ENCODE measurements at regions not wholly inside any gene's neighbourhood (a gene's known extent, or its start where the extent isn't known, plus 50 kb on each side); places are given as distances from the start of the nearest gene placed in this dataset.
"Not testable (repeated sequence)": the region's sequence is repeated elsewhere in the genome, so short reads cannot be mapped to it uniquely, and the experiment has no call there.

GRCh38 chr5:3163626-3164025 lies 412.1 kb upstream of the IRX2 start:
- no peak overlapping the region for H3K27ac Mint-ChIP-seq
- ATAC-seq, result no peak
- peaks cover 21 to 41% of the 10 kb centered on the region in 2 donors for H3K9me3 Mint-ChIP-seq
- DNase-seq, result no peak
- H3K27me3 Mint-ChIP-seq, result peaks cover 15% of the 10 kb centered on the region
- no peak overlapping the region for H3K4me3 Mint-ChIP-seq
- H3K4me1 Mint-ChIP-seq, result no peaks in the 10 kb centered on the region

- Mint-ChIP-seq H3K9me3 (peaks cover 8 to 23% of the 10 kb centered on the region in 2 donors), H3K4me1 (no peaks in the 10 kb centered on the region), H3K4me3 (no peak overlapping the region), H3K27ac (no peak overlapping the region), H3K27me3 (peaks cover 15% of the 10 kb centered on the region)
- no peak for DNase-seq
- no peak for ATAC-seq
These were observed 410.2 kb upstream of the IRX2 start for GRCh38 chr5:3161672-3162071.

- ATAC-seq (no peak), DNase-seq (no peak)
- Mint-ChIP-seq H3K4me3 (no peak overlapping the region), H3K9me3 (peaks cover 3 to 17% of the 10 kb centered on the region in 2 donors), H3K27me3 (peaks cover 22% of the 10 kb centered on the region), H3K27ac (no peak overlapping the region), H3K4me1 (no peaks in the 10 kb centered on the region)
These were observed 405.7 kb upstream of the IRX2 start for GRCh38 chr5:3157214-3157613.

- Mint-ChIP-seq H3K27me3 (peaks cover 28% of the 10 kb centered on the region), H3K9me3 (peaks cover 0 to 28% of the 10 kb centered on the region in 2 donors), H3K4me3 (no peak overlapping the region), H3K4me1 (no peaks in the 10 kb centered on the region), H3K27ac (no peak overlapping the region)
- DNase-seq, result no peak
- ATAC-seq, result no peak
These were observed 404.2 kb upstream of the IRX2 start for GRCh38 chr5:3155717-3156116.

GRCh38 chr5:3155046-3155445 lies 403.6 kb upstream of the IRX2 start:
- no peak overlapping the region for H3K4me3 Mint-ChIP-seq
- peaks cover 35% of the 10 kb centered on the region for H3K27me3 Mint-ChIP-seq
- DNase-seq, result no peak
- peaks cover 0 to 34% of the 10 kb centered on the region in 2 donors for H3K9me3 Mint-ChIP-seq
- no peaks in the 10 kb centered on the region for H3K4me1 Mint-ChIP-seq
- no peak for ATAC-seq
- no peak overlapping the region for H3K27ac Mint-ChIP-seq

- H3K4me1 Mint-ChIP-seq, result no peaks in the 10 kb centered on the region
- no peak for DNase-seq
These were observed 402.4 kb upstream of the IRX2 start for GRCh38 chr5:3153906-3154305.

GRCh38 chr5:3153226-3153858 lies 401.9 kb upstream of the IRX2 start:
- Mint-ChIP-seq H3K27ac (no peak overlapping the region), H3K4me1 (no peaks in the 10 kb centered on the region), H3K27me3 (peaks cover 36% of the 10 kb centered on the region), H3K9me3 (peaks cover 0 to 31% of the 10 kb centered on the region in 2 donors), H3K4me3 (no peak overlapping the region)
- no peak for DNase-seq
- no peak for ATAC-seq

More at GRCh38 chr5:3153906-3154305, 402.4 kb upstream of the IRX2 start:
- H3K4me3 Mint-ChIP-seq, result no peak overlapping the region
- ATAC-seq, result no peak
- peaks cover 0 to 31% of the 10 kb centered on the region in 2 donors for H3K9me3 Mint-ChIP-seq
- H3K27ac Mint-ChIP-seq, result no peak overlapping the region
- H3K27me3 Mint-ChIP-seq, result peaks cover 36% of the 10 kb centered on the region

GRCh38 chr5:3149899-3150298 lies 398.4 kb upstream of the IRX2 start:
- H3K4me3 Mint-ChIP-seq, result no peak overlapping the region
- DNase-seq, result no peak
- H3K27me3 Mint-ChIP-seq, result peaks cover 36% of the 10 kb centered on the region
- ATAC-seq, result no peak
- H3K27ac Mint-ChIP-seq, result peak overlapping the region in 1 of 2 donors; percentile 19
- H3K9me3 Mint-ChIP-seq, result peaks cover 0 to 24% of the 10 kb centered on the region in 2 donors
- no peaks in the 10 kb centered on the region for H3K4me1 Mint-ChIP-seq

GRCh38 chr5:3147405-3147804 lies 395.9 kb upstream of the IRX2 start:
- not testable (repeated sequence) for H3K4me1 Mint-ChIP-seq, H3K27ac Mint-ChIP-seq, H3K4me3 Mint-ChIP-seq, DNase-seq, ATAC-seq
- H3K9me3 Mint-ChIP-seq, result peaks cover 0 to 24% of the 10 kb centered on the region in 2 donors
- H3K27me3 Mint-ChIP-seq, result peaks cover 25% of the 10 kb centered on the region

- no peak for ATAC-seq
- Mint-ChIP-seq H3K4me1 (no peaks in the 10 kb centered on the region), H3K9me3 (peaks cover 0 to 7% of the 10 kb centered on the region in 2 donors), H3K27me3 (peaks cover 13% of the 10 kb centered on the region), H3K27ac (no peak overlapping the region), H3K4me3 (no peak overlapping the region)
- DNase-seq, result no peak
These were observed 394.2 kb upstream of the IRX2 start for GRCh38 chr5:3145641-3146040.

GRCh38 chr5:3143382-3143781 lies 391.9 kb upstream of the IRX2 start:
- H3K9me3 Mint-ChIP-seq, result peaks cover 7 to 15% of the 10 kb centered on the region in 2 donors
- no peak for ATAC-seq
- no peak overlapping the region for H3K27ac Mint-ChIP-seq
- H3K27me3 Mint-ChIP-seq, result no peaks in the 10 kb centered on the region
- H3K4me1 Mint-ChIP-seq, result no peaks in the 10 kb centered on the region
- no peak overlapping the region for H3K4me3 Mint-ChIP-seq
- no peak for DNase-seq

- DNase-seq (no peak), ATAC-seq (no peak)
- H3K27me3 Mint-ChIP-seq, result no peaks in the 10 kb centered on the region
- H3K9me3 Mint-ChIP-seq, result peaks cover 8 to 17% of the 10 kb centered on the region in 2 donors
- no peak overlapping the region for H3K4me3 Mint-ChIP-seq
- no peak overlapping the region for H3K27ac Mint-ChIP-seq
- H3K4me1 Mint-ChIP-seq, result no peaks in the 10 kb centered on the region
These were observed 391.0 kb upstream of the IRX2 start for GRCh38 chr5:3142261-3143027.

GRCh38 chr5:3140117-3140516 lies 388.6 kb upstream of the IRX2 start:
- no peak overlapping the region for H3K4me3 Mint-ChIP-seq
- no peak overlapping the region for H3K27ac Mint-ChIP-seq
- ATAC-seq (no peak), DNase-seq (no peak)
- H3K4me1 Mint-ChIP-seq, result no peaks in the 10 kb centered on the region
- H3K9me3 Mint-ChIP-seq, result peaks cover 8 to 17% of the 10 kb centered on the region in 2 donors
- no peaks in the 10 kb centered on the region for H3K27me3 Mint-ChIP-seq

- DNase-seq (no peak), ATAC-seq (no peak)
- Mint-ChIP-seq H3K9me3 (peaks cover 8 to 21% of the 10 kb centered on the region in 2 donors), H3K4me3 (no peak overlapping the region), H3K27ac (no peak overlapping the region), H3K27me3 (no peaks in the 10 kb centered on the region), H3K4me1 (no peaks in the 10 kb centered on the region)
These were observed 388.0 kb upstream of the IRX2 start for GRCh38 chr5:3139499-3139931.

GRCh38 chr5:3131161-3131560 lies 379.7 kb upstream of the IRX2 start:
- ATAC-seq (no peak), DNase-seq (no peak)
- H3K9me3 Mint-ChIP-seq, result peaks cover 4 to 14% of the 10 kb centered on the region in 2 donors
- H3K27ac Mint-ChIP-seq, result no peak overlapping the region
- H3K4me3 Mint-ChIP-seq, result no peak overlapping the region
- H3K4me1 Mint-ChIP-seq, result no peaks in the 10 kb centered on the region
- H3K27me3 Mint-ChIP-seq, result no peaks in the 10 kb centered on the region

GRCh38 chr5:3129252-3129651 lies 377.8 kb upstream of the IRX2 start:
- DNase-seq (no peak), ATAC-seq (no peak)
- no peaks in the 10 kb centered on the region for H3K27me3 Mint-ChIP-seq
- H3K27ac Mint-ChIP-seq, result no peak overlapping the region
- H3K9me3 Mint-ChIP-seq, result peaks cover 4 to 7% of the 10 kb centered on the region in 2 donors
- H3K4me1 Mint-ChIP-seq, result no peaks in the 10 kb centered on the region
- H3K4me3 Mint-ChIP-seq, result no peak overlapping the region

All from stimulated activated naive CD8-positive, alpha-beta T cell treated with anti-CD3 and anti-CD28 coated beads, Interleukin-15, amount 100 ng/mL, for 72 hours (primary cell).